Spleen (tissue), 7 donors: ENCODE measurements at regions not wholly inside any gene's neighbourhood (a gene's known extent, or its start where the extent isn't known, plus 50 kb on each side); places are given as distances from the start of the nearest gene placed in this dataset.

Experiments used
- CTCF ChIP-seq, 11 experiments: fragments of 200-600 bp in 7 of 11; fragments of 450-650 bp in 4 of 11; sonication (generic) in 4 of 11; IDR thresholded peaks in 8 of 11; conservative IDR thresholded peaks in 3 of 11; 1 replicate in 7 of 11; 2 replicates in 4 of 11; pipeline versions ENCODE4 v1.4.0 to v1.8.0; 2016 to 2021; ENCODE audit warnings: antibody characterized with exemption in 11 of 11, inconsistent platforms in 4 of 11, mild to moderate bottlenecking in 1 of 11
- POLR2A ChIP-seq, 3 donors: fragments of 450-650 bp; IDR thresholded peaks; one replicate each; pipeline ENCODE4 v1.5.1; 2017; ENCODE audit warnings: antibody characterized with exemption in 3 of 3, mild to moderate bottlenecking in 1 of 3
- donor health status: DM: no; HTN: no; CAD: no; lungs with moderate emphysema.
- donor health status: DM: no; HTN: no; CAD: no.
- donor health status: DM: no; HTN: no; CAD: no.

- TF ChIP-seq CTCF (IDR thresholded peaks at IDR 0.05 in 8 of 11, conservative IDR thresholded peaks at IDR 0.05 in 3 of 11) (no peak), POLR2A (IDR thresholded peaks at IDR 0.05) (no peak)
Measured at GRCh38 chr9:26163931-26164330, 485.7 kb upstream of the TUSC1 start.
